H54 (cell line): ENCODE measurements at regions not wholly inside any gene's neighbourhood (a gene's known extent, or its start where the extent isn't known, plus 50 kb on each side); places are given as distances from the start of the nearest gene placed in this dataset.

Source experiments
- DNase-seq: peaks from one replicate; pipeline ENCODE4 v3.0.0; 2011; ENCODE audit warnings: low spot score, mixed read lengths; ENCODE audit not compliant: insufficient read length
- FAIRE-seq: peaks from 3 replicates; lab custom pipeline; 2011; peaks lifted over from hg19 to GRCh38; lab: Jason Lieb, UNC
- POLR2A ChIP-seq: IDR thresholded peaks from 2 replicates; pipeline ENCODE4 v1.6.1; 2011; ENCODE audit warnings: low read depth, mild to moderate bottlenecking, low read length

DNA sequence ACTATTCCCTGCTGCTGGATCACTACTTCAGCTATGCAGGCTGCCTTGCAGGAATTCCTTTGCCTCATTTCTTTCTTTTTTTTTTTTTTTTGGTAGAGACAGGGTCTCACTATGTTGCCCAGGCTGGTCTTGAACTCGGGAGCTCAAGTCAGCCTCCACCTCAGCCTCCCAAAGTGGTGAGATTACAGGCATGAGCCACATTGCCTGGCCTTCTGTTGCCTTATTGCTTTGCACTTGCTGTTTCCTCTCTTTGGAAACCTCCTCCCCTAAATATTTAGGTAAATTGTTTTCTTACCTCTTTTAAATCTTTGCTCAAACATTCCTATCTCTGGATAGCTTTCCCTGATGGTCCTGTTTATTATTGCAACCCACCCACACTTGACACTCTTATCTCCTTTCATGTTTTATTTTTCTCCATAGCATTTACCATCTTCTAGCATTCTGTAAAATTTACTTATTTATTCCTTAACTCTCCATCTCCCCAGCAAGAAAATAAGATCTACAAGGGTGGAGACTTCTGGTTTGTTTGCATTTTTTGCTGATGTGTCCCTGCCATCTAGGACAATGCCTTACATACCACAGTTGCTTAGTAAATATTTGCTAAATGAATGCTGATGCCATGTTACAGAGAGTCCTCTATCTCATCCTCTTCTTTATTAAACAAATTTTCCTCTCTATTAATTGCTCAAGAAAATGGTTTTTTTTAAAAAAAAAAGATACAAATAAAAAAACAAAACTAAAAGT is 134.8 kb downstream of the P2RY1 start:
- no peak for TF ChIP-seq POLR2A
- FAIRE-seq, result peak; percentile 87
- peak; percentile 9 for DNase-seq

DNA sequence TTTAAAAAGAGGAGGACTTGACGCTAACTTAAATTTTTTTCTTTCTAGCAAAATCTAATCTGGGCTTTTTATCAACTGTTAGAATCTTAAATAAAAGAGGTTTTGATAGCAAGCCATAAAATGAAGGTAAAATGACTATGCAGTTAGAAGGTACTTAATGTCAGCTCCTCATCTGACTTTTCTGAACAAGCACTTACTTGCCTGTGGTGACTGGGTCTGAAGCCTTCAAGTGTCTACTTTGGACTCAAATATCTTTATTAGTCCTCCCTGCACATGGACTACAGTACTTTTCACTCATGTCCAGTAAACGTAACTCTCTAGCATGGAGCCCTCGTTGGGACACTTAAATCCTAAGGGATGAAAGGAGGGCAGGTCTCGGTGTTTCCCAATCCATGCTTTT is 135.9 kb downstream of the P2RY1 start:
- no peak for TF ChIP-seq POLR2A
- DNase-seq, result no peak
- FAIRE-seq, result no peak

DNA sequence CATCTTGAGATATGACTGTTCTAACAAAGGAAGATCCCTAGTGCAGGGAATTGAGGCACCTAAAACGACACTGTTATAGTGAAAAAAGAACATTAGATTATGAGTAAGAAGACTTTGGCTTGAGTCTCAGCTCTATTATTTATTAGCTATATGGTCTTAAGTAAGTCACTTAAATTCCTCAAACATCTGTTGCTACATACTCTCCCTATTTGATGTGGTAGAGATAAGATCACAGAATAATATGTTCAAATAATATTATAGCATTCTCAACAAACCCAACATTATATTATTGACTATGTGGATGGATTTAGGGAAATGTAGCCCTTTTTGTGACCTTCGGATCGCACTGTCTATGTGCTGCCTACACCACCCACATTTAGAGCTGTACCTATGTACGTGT is 136.9 kb downstream of the P2RY1 start:
- TF ChIP-seq POLR2A, result no peak
- FAIRE-seq (no peak), DNase-seq (no peak)

DNA sequence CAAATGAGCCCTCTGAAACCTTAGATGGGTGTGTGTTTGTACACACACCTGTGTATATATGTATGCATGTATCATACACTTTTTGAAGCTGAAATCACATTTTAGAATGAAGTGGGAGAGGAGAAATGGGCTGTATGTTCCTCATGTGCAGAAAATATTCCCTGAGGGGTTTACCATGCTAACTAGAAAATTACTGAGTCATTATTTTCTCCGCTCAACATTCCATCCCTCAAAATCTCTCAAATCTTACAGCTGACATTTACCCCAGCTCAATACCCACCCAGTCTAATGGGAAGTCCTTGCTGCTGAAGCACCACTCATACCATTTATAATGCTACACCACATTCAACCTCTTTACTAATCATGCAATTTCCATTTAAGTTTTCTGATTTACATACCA is 138.6 kb downstream of the P2RY1 start:
- TF ChIP-seq POLR2A, result no peak
- DNase-seq, result no peak
- no peak for FAIRE-seq

DNA sequence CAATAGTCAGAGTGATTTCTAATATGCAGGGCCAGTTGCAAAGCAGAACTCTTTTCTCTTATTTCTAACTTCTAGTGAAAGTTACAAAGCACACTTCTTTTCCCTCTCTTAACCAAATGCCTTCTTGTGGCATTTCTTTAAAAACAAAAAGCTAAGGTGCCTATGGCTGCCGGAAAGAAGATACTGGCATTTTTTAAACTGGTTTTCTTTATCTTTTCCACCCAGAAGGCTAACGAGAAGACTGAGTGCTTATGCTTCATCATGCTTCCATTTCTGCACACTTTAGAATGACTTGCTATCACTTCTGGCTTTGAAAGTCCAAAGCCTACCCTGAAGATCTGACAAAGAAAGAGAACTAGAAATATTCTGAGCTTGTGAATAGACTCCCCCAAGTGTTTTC is 141.3 kb downstream of the P2RY1 start:
- no peak for TF ChIP-seq POLR2A
- DNase-seq (no peak), FAIRE-seq (no peak)

DNA sequence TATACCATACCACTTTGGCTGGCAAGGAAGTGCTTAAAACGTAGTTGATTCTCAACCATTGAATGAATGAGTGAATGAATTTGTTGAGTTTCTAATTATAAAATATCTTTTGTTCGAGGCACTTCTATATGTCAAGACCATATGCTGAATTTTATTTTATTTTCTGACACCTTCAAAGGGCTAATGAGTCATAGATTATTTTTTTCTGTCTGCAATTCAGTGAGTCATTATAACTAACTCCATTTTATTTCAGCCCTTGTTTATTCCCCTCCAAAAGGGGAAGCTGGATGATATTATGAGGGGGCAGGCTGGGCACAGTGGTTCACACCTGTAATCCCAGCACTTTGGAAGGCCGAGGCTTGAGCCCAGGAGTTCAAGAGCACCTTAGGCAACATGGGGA is 142.4 kb downstream of the P2RY1 start:
- FAIRE-seq (no peak), DNase-seq (no peak)
- TF ChIP-seq POLR2A, result no peak

DNA sequence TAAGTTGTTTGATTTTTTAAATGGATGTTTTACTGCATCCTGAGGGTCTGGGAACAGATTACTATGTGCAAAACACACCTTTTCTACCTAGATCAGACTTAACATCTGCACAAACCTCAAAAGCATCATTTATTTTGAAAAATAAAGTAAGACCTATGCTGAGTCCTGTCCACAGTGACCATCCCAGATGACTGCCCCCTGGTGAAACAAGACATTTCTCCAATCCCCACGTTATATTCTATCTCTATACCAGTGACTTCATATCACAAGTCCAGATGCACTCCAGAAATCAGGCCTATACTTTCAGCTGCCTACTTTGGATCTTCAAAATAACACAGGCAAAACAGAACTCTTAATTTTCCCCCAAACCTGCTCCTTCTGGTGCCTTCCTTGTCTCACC is 143.2 kb downstream of the P2RY1 start:
- FAIRE-seq, result no peak
- TF ChIP-seq POLR2A, result no peak
- DNase-seq, result no peak

DNA sequence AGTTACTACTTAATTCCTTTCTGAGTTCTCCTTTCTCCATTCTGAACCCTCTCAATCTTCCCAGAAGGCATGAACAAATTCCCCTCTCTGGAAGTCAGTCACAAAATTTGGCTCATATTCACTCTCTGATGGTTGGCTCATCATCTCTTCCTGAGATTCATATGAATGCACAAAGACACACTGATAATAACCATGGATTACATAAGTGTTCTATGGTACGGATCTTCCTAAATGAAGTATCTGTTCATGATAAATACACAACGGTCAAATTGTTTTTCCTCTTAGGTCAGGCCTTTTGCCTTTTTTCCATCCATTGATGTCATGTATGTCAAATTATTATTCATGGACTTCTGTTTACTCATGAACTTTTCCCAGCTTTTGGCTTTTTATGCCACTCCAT is 162.6 kb downstream of the P2RY1 start:
- TF ChIP-seq POLR2A, result no peak
- FAIRE-seq (no peak), DNase-seq (no peak)

DNA sequence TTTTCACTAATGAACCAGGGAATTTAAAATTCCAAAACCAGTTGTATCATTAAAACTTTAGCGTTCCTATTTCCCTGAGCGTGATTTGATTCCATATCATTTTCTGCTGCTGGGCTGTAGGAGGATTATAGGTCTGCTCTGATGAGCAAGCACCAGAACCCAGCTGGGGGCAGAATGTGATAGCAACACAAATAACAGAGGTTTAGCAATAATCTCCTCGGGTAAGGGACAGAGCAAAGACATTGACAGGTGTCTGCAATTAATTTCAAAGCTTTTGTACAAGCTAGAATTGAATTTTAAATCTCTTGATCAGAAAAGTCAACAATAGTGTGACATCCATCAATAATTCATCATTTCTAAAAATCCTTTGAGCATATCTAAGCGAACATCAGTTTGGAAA is 163.4 kb upstream of the RAP2B start:
- no peak for TF ChIP-seq POLR2A

DNA sequence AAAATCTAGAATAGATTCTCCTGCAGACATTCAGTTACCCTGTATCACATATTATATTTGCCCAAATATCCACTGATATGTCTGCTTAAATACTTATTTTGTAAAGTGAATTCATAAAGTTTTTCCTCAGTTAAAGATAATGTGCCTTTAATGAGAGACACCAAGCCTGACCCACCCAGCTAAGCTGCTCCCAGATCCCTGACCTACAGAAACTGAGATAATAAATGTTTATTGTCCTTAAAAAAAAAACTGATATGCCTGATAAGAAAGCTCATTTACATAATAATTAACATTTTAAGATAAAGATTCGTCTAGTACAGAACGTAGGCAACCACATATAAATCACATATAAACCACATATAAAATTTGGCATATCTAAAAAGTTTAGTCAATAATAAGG is 161.7 kb upstream of the RAP2B start:
- no peak for TF ChIP-seq POLR2A
- FAIRE-seq (no peak), DNase-seq (no peak)

More for the DNA sequence above, 163.4 kb upstream of the RAP2B start:
- no peak for FAIRE-seq
- DNase-seq, result no peak

DNA sequence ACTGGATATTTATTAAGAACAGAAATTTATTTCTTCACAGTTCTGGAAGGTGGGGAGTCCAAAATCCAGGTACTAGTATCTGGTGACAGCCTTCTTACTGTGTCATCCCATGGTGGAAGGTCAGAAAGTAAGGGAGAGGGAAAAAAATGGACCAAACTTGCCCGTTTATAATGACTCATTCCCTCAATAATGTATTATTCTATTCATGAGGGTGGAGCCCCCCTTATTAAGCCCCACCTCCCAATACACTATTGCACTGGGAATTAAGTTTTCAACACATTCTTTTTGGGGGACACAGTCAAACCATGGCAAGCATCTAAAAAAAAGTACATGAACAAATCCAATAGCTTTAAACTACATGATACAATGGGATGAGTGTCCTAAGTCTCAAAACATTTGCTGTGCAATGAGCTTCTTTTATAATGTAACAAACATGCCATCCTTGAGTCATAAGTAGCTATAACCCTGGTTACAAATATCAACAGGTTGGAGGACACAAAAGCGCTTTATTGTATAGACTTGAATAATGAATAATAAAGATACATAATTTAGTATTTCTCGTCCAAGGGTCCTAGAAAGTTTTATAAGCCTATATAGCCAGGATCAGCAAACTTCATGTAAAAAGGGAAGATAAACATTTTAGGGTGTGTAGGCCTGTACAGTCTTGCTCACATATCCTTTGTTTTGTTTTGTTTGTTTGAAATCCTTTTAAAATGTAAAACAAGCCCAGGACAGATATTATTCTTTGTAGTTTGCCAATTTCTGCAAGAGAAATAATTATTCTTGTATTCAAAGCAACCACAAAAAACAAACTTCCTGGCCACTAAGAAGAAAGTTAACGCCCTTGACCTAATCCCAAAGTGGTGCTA is 160.6 kb upstream of the RAP2B start:
- TF ChIP-seq POLR2A, result no peak

DNA sequence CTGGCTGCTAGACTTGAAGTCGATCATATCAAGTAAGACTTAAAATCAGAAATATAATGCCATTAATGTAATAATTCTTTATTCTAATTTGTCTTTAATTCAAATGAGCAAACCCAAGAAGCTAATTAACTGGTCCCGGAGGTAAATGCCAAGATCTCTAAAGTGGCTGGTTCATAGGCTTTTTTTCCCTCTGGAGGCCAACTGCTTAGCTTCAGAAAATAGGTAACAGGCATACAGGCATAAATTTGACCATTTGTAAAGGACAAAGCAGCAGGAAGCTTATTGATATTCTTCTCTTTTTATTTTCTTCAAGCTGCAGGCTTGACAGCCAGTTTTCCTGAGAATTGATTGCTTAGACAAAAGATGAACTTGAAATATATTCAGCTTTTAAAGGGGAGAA is 158.6 kb upstream of the RAP2B start:
- DNase-seq (no peak), FAIRE-seq (no peak)
- TF ChIP-seq POLR2A, result no peak

More for the DNA sequence above, 160.6 kb upstream of the RAP2B start:
- DNase-seq (no peak), FAIRE-seq (no peak)

DNA sequence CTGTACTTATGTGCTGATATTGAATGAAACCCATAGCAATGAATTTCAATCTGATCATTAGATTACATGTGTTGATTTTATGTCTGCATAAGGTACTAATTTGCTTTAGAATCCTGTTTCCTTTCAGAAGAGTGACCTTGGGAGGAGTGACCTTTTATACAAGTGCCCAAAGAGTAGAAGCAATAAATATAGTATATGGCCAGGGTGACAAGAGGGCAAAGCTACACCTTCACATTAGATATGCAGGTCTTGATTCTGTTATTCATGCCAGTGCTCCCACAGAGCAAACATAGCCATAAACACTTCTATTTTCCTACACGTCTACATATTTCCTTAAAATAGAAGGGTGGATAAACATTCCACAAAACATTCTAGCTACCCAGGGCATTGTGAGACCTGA is 158.2 kb upstream of the RAP2B start:
- TF ChIP-seq POLR2A, result no peak
- no peak for DNase-seq
- no peak for FAIRE-seq

DNA sequence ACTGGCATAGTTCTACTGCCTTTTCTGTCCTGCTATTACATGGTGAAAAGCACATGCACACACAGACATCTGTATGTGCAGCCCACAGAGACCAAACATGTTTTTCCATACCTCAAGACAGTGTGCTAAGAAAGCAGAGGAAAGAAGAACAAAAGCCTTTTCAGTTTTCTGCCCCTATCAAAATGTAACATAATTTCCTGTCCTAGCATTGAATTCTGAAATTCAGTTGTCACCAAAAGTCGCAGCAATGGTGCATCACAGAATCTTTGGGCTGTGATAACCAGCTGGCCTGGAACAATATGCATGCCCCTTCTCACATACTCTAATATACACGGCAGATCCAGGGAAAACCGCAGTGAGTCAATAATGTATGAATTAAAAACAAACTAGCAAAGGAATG is 153.8 kb upstream of the RAP2B start:
- DNase-seq (no peak), FAIRE-seq (no peak)
- no peak for TF ChIP-seq POLR2A
